ENCODE measurements at regions not wholly inside any gene's neighbourhood (a gene's known extent, or its start where the extent isn't known, plus 50 kb on each side); places are given as distances from the start of the nearest gene placed in this dataset.

GRCh38 chr2:226600802-226601201 lies 198.8 kb downstream of the IRS1 start:
- H3K4me1 Mint-ChIP-seq, result no peaks in the 10 kb centered on the region
- CTCF ChIA-PET (ENCODE audit: partially characterized antibody), result no interaction called here
- DNase-seq, result no peak
- H3K27ac Mint-ChIP-seq, result no peak overlapping the region
- Histone ChIP-seq H3K4me1 (ENCODE audit: insufficient read depth, low read length) (no peaks in the 10 kb centered on the region), H3K4me3 (ENCODE audit: low read length in 2 of 2) (no peak overlapping the region), H3K9me3 (ENCODE audit: control insufficient read depth in 1 of 2, low read length in 2 of 2) (no peaks in the 10 kb centered on the region), H3K27me3 (ENCODE audit: insufficient read depth, low read length) (no peaks in the 10 kb centered on the region), H3K27ac (ENCODE audit: low read depth, low read length) (no peak overlapping the region), H3K36me3 (ENCODE audit: insufficient read depth, low read length) (no peaks in the 10 kb centered on the region)
- no peak overlapping the region for H3K4me3 Mint-ChIP-seq
- peaks cover 0 to 4% (median 0%) of the 10 kb centered on the region in 8 donors for H3K9me3 Mint-ChIP-seq
- POLR2A ChIA-PET (ENCODE audit: partially characterized antibody), result no interaction called here
- peaks cover 5 to 10% of the 10 kb centered on the region in 2 donors for H3K27me3 Mint-ChIP-seq
- H3K36me3 Mint-ChIP-seq, result no peaks in the 10 kb centered on the region
- intact Hi-C loops (cut with micrococcal nuclease), result no loop called here

GRCh38 chr2:226600184-226600583 lies 199.4 kb downstream of the IRS1 start:
- Histone ChIP-seq H3K4me1 (ENCODE audit: insufficient read depth, low read length) (no peaks in the 10 kb centered on the region), H3K9me3 (ENCODE audit: control insufficient read depth in 1 of 2, low read length in 2 of 2) (no peaks in the 10 kb centered on the region), H3K27ac (ENCODE audit: low read depth, low read length) (no peak overlapping the region), H3K36me3 (ENCODE audit: insufficient read depth, low read length) (no peaks in the 10 kb centered on the region), H3K27me3 (ENCODE audit: insufficient read depth, low read length) (no peaks in the 10 kb centered on the region), H3K4me3 (ENCODE audit: low read length in 2 of 2) (no peak overlapping the region)
- H3K27me3 Mint-ChIP-seq, result peaks cover 4 to 10% of the 10 kb centered on the region in 2 donors
- intact Hi-C loops (cut with micrococcal nuclease), result no loop called here
- no peaks in the 10 kb centered on the region for H3K36me3 Mint-ChIP-seq
- H3K4me1 Mint-ChIP-seq, result no peaks in the 10 kb centered on the region
- peaks cover 0 to 4% (median under 1%) of the 10 kb centered on the region in 8 donors for H3K9me3 Mint-ChIP-seq
- no peak overlapping the region for H3K27ac Mint-ChIP-seq
- POLR2A ChIA-PET (ENCODE audit: partially characterized antibody), result no interaction called here
- CTCF ChIA-PET (ENCODE audit: partially characterized antibody), result no interaction called here
- no peak overlapping the region for H3K4me3 Mint-ChIP-seq
- no peak for DNase-seq

- peaks cover 7 to 11% of the 10 kb centered on the region in 2 donors for H3K27me3 Mint-ChIP-seq
- H3K4me1 ChIP-seq (ENCODE audit: insufficient read depth, low read length), result no peaks in the 10 kb centered on the region
- no peak for DNase-seq
- intact Hi-C loops (cut with micrococcal nuclease), result no loop called here
- H3K4me1 Mint-ChIP-seq, result no peaks in the 10 kb centered on the region
- no peaks in the 10 kb centered on the region for H3K9me3 ChIP-seq (ENCODE audit: control insufficient read depth in 1 of 2, low read length in 2 of 2)
- no peak overlapping the region for H3K4me3 ChIP-seq (ENCODE audit: low read length in 2 of 2)
- no peaks in the 10 kb centered on the region for H3K36me3 Mint-ChIP-seq
- peaks cover 0 to 5% (median 2%) of the 10 kb centered on the region in 8 donors for H3K9me3 Mint-ChIP-seq
- no peak overlapping the region for H3K27ac Mint-ChIP-seq
- ChIA-PET POLR2A (ENCODE audit: partially characterized antibody) (no interaction called here), CTCF (ENCODE audit: partially characterized antibody) (no interaction called here)
- no peaks in the 10 kb centered on the region for H3K36me3 ChIP-seq (ENCODE audit: insufficient read depth, low read length)
- H3K27ac ChIP-seq (ENCODE audit: low read depth, low read length), result no peak overlapping the region
- no peaks in the 10 kb centered on the region for H3K27me3 ChIP-seq (ENCODE audit: insufficient read depth, low read length)
- no peak overlapping the region for H3K4me3 Mint-ChIP-seq
Observed at GRCh38 chr2:226589043-226589442, 210.6 kb downstream of the IRS1 start.

GRCh38 chr2:226585130-226585561 lies 214.5 kb downstream of the IRS1 start:
- POLR2A ChIA-PET (ENCODE audit: partially characterized antibody), result no interaction called here
- H3K27ac ChIP-seq (ENCODE audit: low read depth, low read length), result no peak overlapping the region
- Mint-ChIP-seq H3K9me3 (peaks cover 0 to 2% (median 0%) of the 10 kb centered on the region in 8 donors), H3K4me1 (peaks cover 0 to 3% (median 1%) of the 10 kb centered on the region in 4 donors), H3K27me3 (peaks cover 9 to 17% of the 10 kb centered on the region in 2 donors), H3K27ac (no peak overlapping the region), H3K36me3 (no peaks in the 10 kb centered on the region), H3K4me3 (no peak overlapping the region)
- intact Hi-C loops (cut with micrococcal nuclease), result no loop called here
- DNase-seq, result no peak
- no peaks in the 10 kb centered on the region for H3K9me3 ChIP-seq (ENCODE audit: control insufficient read depth in 1 of 2, low read length in 2 of 2)
- no peaks in the 10 kb centered on the region for H3K4me1 ChIP-seq (ENCODE audit: insufficient read depth, low read length)
- CTCF ChIA-PET (ENCODE audit: partially characterized antibody), result no interaction called here
- H3K27me3 ChIP-seq (ENCODE audit: insufficient read depth, low read length), result no peaks in the 10 kb centered on the region
- H3K4me3 ChIP-seq (ENCODE audit: low read length in 2 of 2), result no peak overlapping the region
- no peaks in the 10 kb centered on the region for H3K36me3 ChIP-seq (ENCODE audit: insufficient read depth, low read length)

- Mint-ChIP-seq H3K4me1 (peaks cover 0 to 3% (median 1%) of the 10 kb centered on the region in 4 donors), H3K9me3 (peaks cover 0 to 2% (median 0%) of the 10 kb centered on the region in 8 donors), H3K27me3 (peaks cover 13 to 17% of the 10 kb centered on the region in 2 donors), H3K36me3 (no peaks in the 10 kb centered on the region), H3K4me3 (no peak overlapping the region), H3K27ac (no peak overlapping the region)
- ChIA-PET POLR2A (ENCODE audit: partially characterized antibody) (no interaction called here), CTCF (ENCODE audit: partially characterized antibody) (no interaction called here)
- no peak for DNase-seq
- H3K36me3 ChIP-seq (ENCODE audit: insufficient read depth, low read length), result no peaks in the 10 kb centered on the region
- H3K27ac ChIP-seq (ENCODE audit: low read depth, low read length), result no peak overlapping the region
- no peaks in the 10 kb centered on the region for H3K9me3 ChIP-seq (ENCODE audit: control insufficient read depth in 1 of 2, low read length in 2 of 2)
- intact Hi-C loops (cut with micrococcal nuclease), result no loop called here
- H3K4me1 ChIP-seq (ENCODE audit: insufficient read depth, low read length), result no peaks in the 10 kb centered on the region
- H3K4me3 ChIP-seq (ENCODE audit: low read length in 2 of 2), result no peak overlapping the region
- no peaks in the 10 kb centered on the region for H3K27me3 ChIP-seq (ENCODE audit: insufficient read depth, low read length)
Observed at GRCh38 chr2:226584518-226585055, 215.0 kb downstream of the IRS1 start.

- H3K27ac ChIP-seq (ENCODE audit: low read depth, low read length), result no peak overlapping the region
- intact Hi-C loops (cut with micrococcal nuclease), result no loop called here
- CTCF ChIA-PET (ENCODE audit: partially characterized antibody), result no interaction called here
- H3K9me3 Mint-ChIP-seq, result peaks cover 0 to 2% (median 0%) of the 10 kb centered on the region in 8 donors
- no peak overlapping the region for H3K27ac Mint-ChIP-seq
- H3K4me3 Mint-ChIP-seq, result no peak overlapping the region
- no peaks in the 10 kb centered on the region for H3K36me3 Mint-ChIP-seq
- H3K27me3 ChIP-seq (ENCODE audit: insufficient read depth, low read length), result no peaks in the 10 kb centered on the region
- H3K4me3 ChIP-seq (ENCODE audit: low read length in 2 of 2), result no peak overlapping the region
- no peaks in the 10 kb centered on the region for H3K4me1 ChIP-seq (ENCODE audit: insufficient read depth, low read length)
- no peaks in the 10 kb centered on the region for H3K9me3 ChIP-seq (ENCODE audit: control insufficient read depth in 1 of 2, low read length in 2 of 2)
- POLR2A ChIA-PET (ENCODE audit: partially characterized antibody), result no interaction called here
- peaks cover 0 to 3% (median 1%) of the 10 kb centered on the region in 4 donors for H3K4me1 Mint-ChIP-seq
- peaks cover 13 to 17% of the 10 kb centered on the region in 2 donors for H3K27me3 Mint-ChIP-seq
- no peaks in the 10 kb centered on the region for H3K36me3 ChIP-seq (ENCODE audit: insufficient read depth, low read length)
- no peak for DNase-seq
Observed at GRCh38 chr2:226583715-226584114, 215.9 kb downstream of the IRS1 start.

GRCh38 chr2:226581661-226582060 lies 218.0 kb downstream of the IRS1 start:
- POLR2A ChIA-PET (ENCODE audit: partially characterized antibody), result no interaction called here
- no peak for DNase-seq
- no peaks in the 10 kb centered on the region for H3K4me1 ChIP-seq (ENCODE audit: insufficient read depth, low read length)
- H3K27me3 ChIP-seq (ENCODE audit: insufficient read depth, low read length), result no peaks in the 10 kb centered on the region
- H3K4me1 Mint-ChIP-seq, result peaks cover 0 to 3% (median 1%) of the 10 kb centered on the region in 4 donors
- H3K27me3 Mint-ChIP-seq, result peaks cover 13 to 17% of the 10 kb centered on the region in 2 donors
- no peaks in the 10 kb centered on the region for H3K9me3 ChIP-seq (ENCODE audit: control insufficient read depth in 1 of 2, low read length in 2 of 2)
- intact Hi-C loops (cut with micrococcal nuclease), result no loop called here
- no peaks in the 10 kb centered on the region for H3K9me3 Mint-ChIP-seq
- no peak overlapping the region for H3K4me3 ChIP-seq (ENCODE audit: low read length in 2 of 2)
- CTCF ChIA-PET (ENCODE audit: partially characterized antibody), result no interaction called here
- no peaks in the 10 kb centered on the region for H3K36me3 Mint-ChIP-seq
- H3K27ac Mint-ChIP-seq, result no peak overlapping the region
- no peak overlapping the region for H3K4me3 Mint-ChIP-seq
- H3K36me3 ChIP-seq (ENCODE audit: insufficient read depth, low read length), result no peaks in the 10 kb centered on the region
- no peak overlapping the region for H3K27ac ChIP-seq (ENCODE audit: low read depth, low read length)

- Mint-ChIP-seq H3K4me1 (peaks cover 0 to 3% (median 1%) of the 10 kb centered on the region in 4 donors), H3K27me3 (peaks cover 13 to 17% of the 10 kb centered on the region in 2 donors), H3K36me3 (no peaks in the 10 kb centered on the region), H3K4me3 (no peak overlapping the region), H3K9me3 (no peaks in the 10 kb centered on the region), H3K27ac (no peak overlapping the region)
- Histone ChIP-seq H3K4me3 (ENCODE audit: low read length in 2 of 2) (no peak overlapping the region), H3K27ac (ENCODE audit: low read depth, low read length) (no peak overlapping the region), H3K27me3 (ENCODE audit: insufficient read depth, low read length) (no peaks in the 10 kb centered on the region), H3K4me1 (ENCODE audit: insufficient read depth, low read length) (no peaks in the 10 kb centered on the region), H3K9me3 (ENCODE audit: control insufficient read depth in 1 of 2, low read length in 2 of 2) (no peaks in the 10 kb centered on the region), H3K36me3 (ENCODE audit: insufficient read depth, low read length) (no peaks in the 10 kb centered on the region)
- intact Hi-C loops (cut with micrococcal nuclease), result no loop called here
- no peak for DNase-seq
- ChIA-PET CTCF (ENCODE audit: partially characterized antibody) (no interaction called here), POLR2A (ENCODE audit: partially characterized antibody) (no interaction called here)
Observed at GRCh38 chr2:226581004-226581403, 218.6 kb downstream of the IRS1 start.
